Loucy (cell line): ENCODE measurements at regions not wholly inside any gene's neighbourhood (a gene's known extent, or its start where the extent isn't known, plus 50 kb on each side); places are given as distances from the start of the nearest gene placed in this dataset.

ENCODE experiments used
- H2AFZ ChIP-seq: fragments of 200-600 bp; sonication (generic); 2 replicates; pipeline ENCODE4 v1.6.0; 2016; ENCODE audit warnings: antibody characterized with exemption, mild to moderate bottlenecking, low read length, moderate library complexity
- H3F3A ChIP-seq: fragments of 200-600 bp; 2 replicates; pipeline ENCODE4 v1.6.0; 2016; ENCODE audit warnings: antibody characterized with exemption, low read depth, mild to moderate bottlenecking
- H3K27me3 ChIP-seq: fragments of 200-600 bp; sonication (generic); 2 replicates; pipeline ENCODE4 v1.6.1; 2014; ENCODE audit warnings: low read length, mild to moderate bottlenecking; ENCODE audit not compliant: insufficient read depth, poor library complexity, severe bottlenecking
- H3K36me3 ChIP-seq: fragments of 200-600 bp; sonication (generic); 2 replicates; pipeline ENCODE4 v1.6.1; 2016; ENCODE audit warnings: low read length; ENCODE audit not compliant: insufficient read depth
- H3K4me1 ChIP-seq: fragments of 200-600 bp; sonication (generic); 2 replicates; pipeline ENCODE4 v1.5.1; 2014; ENCODE audit warnings: low read length, mild to moderate bottlenecking; ENCODE audit not compliant: insufficient read depth, poor library complexity, severe bottlenecking
- H3K4me2 ChIP-seq: fragments of 200-600 bp; sonication (generic); 2 replicates; pipeline ENCODE4 v1.6.0; 2014; ENCODE audit warnings: antibody characterized with exemption, low read length, low read depth, mild to moderate bottlenecking; ENCODE audit not compliant: poor library complexity, severe bottlenecking
- H3K4me3 ChIP-seq: fragments of 200-600 bp; sonication (generic); 2 replicates; pipeline ENCODE4 v1.5.1; 2014; ENCODE audit warnings: low read length, mild to moderate bottlenecking, mixed read lengths; ENCODE audit not compliant: poor library complexity, severe bottlenecking
- H3K79me2 ChIP-seq: fragments of 200-600 bp; sonication (generic); 2 replicates; pipeline ENCODE4 v1.6.1; 2014; ENCODE audit warnings: low read length; ENCODE audit not compliant: insufficient read depth
- H3K9ac ChIP-seq: fragments of 200-600 bp; sonication (generic); 2 replicates; pipeline ENCODE4 v1.6.0; 2014; ENCODE audit warnings: mild to moderate bottlenecking, low read depth, low read length, moderate library complexity; ENCODE audit not compliant: poor library complexity, severe bottlenecking
- H3K9me2 ChIP-seq: fragments of 200-600 bp; sonication (generic); replicated peaks from 2 replicates; pipeline ENCODE4 v1.6.1; 2016; ENCODE audit warnings: low read depth, low read length, mixed read lengths
- H3K9me3 ChIP-seq: fragments of 200-600 bp; sonication (generic); 2 replicates; pipeline ENCODE4 v1.6.1; 2014; ENCODE audit warnings: mild to moderate bottlenecking, antibody characterized with exemption, low read length, low read depth; ENCODE audit not compliant: insufficient read depth
- H4K20me1 ChIP-seq: fragments of 200-600 bp; sonication (generic); 2 replicates; pipeline ENCODE4 v1.6.0; 2014; ENCODE audit warnings: antibody characterized with exemption, low read length, mild to moderate bottlenecking; ENCODE audit not compliant: insufficient read depth, poor library complexity, severe bottlenecking
- CTCF ChIP-seq: fragments of 200-600 bp; sonication (generic); conservative IDR thresholded peaks from 2 replicates; pipeline ENCODE4 v1.5.1; 2014; ENCODE audit warnings: mild to moderate bottlenecking, antibody characterized with exemption, low read length
- EZH2phosphoT487 ChIP-seq: fragments of 200-600 bp; IDR thresholded peaks from 2 replicates; pipeline ENCODE4 v1.6.1; 2018; ENCODE audit warnings: antibody characterized with exemption, mild to moderate bottlenecking, moderate library complexity, borderline replicate concordance

DNA sequence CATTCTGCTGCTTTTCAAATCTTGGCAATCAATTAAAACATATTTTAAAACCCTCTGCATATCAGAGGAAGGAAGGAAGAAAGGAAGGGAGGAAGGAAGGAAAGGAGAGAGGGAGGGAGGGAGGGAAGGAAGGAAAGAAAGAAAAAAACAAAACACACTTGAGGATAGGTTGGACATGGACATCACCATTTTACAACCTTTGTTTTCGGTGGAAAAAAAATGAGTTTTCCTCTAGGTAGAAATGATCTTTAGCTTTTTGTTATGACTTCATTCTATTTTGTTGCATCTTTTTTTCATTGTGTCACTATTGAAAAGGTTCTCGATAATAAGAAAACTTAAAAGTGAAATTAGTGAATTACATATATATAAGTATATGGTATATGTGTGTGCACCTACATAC is 522.9 kb downstream of the NOVA1 start:
- no peaks in the 10 kb centered on the region for H3K9me3 ChIP-seq
- H3F3A ChIP-seq: no peaks in the 10 kb centered on the region
- no peak overlapping the region for H3K4me2 ChIP-seq
- H3K36me3 ChIP-seq: no peaks in the 10 kb centered on the region
- no peak overlapping the region for H3K4me3 ChIP-seq
- H3K9ac ChIP-seq: no peak overlapping the region
- 0 out of 2 replicates have a peak, but pooled peaks cover 4% of the 10 kb centered on the region for H3K9me2 ChIP-seq
- no peaks in the 10 kb centered on the region for H3K79me2 ChIP-seq
- no peak overlapping the region for H2AFZ ChIP-seq
- H3K27me3 ChIP-seq: no peaks in the 10 kb centered on the region
- no peaks in the 10 kb centered on the region for H4K20me1 ChIP-seq
- no peak for TF ChIP-seq EZH2phosphoT487
- TF ChIP-seq CTCF: no peak
- H3K4me1 ChIP-seq: no peaks in the 10 kb centered on the region

DNA sequence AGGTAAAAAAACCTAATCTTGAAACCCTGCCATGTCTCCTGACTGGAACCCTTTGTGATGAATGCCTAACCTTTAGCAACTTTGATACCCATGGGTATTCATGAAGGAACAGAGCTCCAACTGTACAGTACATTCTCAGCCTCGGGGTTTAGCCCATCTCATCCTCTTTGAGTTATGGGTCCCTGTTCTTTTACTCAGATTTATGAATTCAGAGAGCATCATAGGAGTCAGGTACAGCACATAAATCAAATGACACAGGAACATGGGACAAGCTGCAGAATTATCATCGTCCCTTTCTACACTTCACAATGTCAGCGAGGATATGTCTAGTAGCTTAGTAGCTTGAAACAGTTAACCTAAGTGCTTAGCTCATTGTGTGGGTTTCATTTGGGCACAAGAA is 527.4 kb downstream of the NOVA1 start:
- no peak overlapping the region for H2AFZ ChIP-seq
- H3K79me2 ChIP-seq: no peaks in the 10 kb centered on the region
- no peaks in the 10 kb centered on the region for H3F3A ChIP-seq
- H3K27me3 ChIP-seq: no peaks in the 10 kb centered on the region
- no peaks in the 10 kb centered on the region for H3K36me3 ChIP-seq
- H3K9me2 ChIP-seq: no peaks in the 10 kb centered on the region
- no peaks in the 10 kb centered on the region for H3K9me3 ChIP-seq
- H4K20me1 ChIP-seq: no peaks in the 10 kb centered on the region
- no peak overlapping the region for H3K9ac ChIP-seq
- TF ChIP-seq EZH2phosphoT487 (no peak), CTCF (no peak)
- no peak overlapping the region for H3K4me3 ChIP-seq
- no peak overlapping the region for H3K4me2 ChIP-seq
- no peaks in the 10 kb centered on the region for H3K4me1 ChIP-seq

DNA sequence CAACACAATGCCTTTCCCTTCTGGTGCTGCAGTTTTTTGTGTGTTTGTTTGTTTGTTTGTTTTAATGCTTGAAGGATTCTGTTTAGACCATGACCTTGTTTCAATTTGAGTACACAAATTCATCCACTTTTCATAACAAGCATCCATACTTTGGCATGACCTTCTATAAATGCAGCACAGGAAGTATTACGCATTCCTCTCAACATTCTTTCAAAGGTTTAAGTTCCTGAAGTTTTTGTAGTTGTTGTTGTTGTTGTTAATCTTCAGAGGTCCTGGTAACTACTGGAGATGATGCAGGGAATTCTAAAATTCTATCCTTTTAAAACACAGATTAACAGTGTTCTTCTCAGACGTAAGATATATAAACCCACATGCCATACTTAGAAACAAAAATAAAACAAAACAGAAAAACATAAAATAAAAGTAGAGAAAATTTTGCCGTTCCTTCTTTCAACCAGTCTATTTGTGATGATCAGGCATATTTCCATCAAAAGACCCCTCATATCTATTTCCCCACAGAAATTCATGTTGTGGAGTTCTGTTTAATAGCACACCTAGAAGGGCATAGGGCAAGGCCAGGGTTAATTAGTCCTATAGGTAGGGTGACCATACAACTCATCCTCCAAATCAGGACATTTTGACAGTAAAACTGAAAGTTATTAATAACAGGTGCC is 529.9 kb downstream of the NOVA1 start:
- H4K20me1 ChIP-seq: no peaks in the 10 kb centered on the region
- no peaks in the 10 kb centered on the region for H3K36me3 ChIP-seq
- TF ChIP-seq EZH2phosphoT487 (no peak), CTCF (no peak)
- no peak overlapping the region for H2AFZ ChIP-seq
- H3F3A ChIP-seq: no peaks in the 10 kb centered on the region
- H3K9me2 ChIP-seq: no peaks in the 10 kb centered on the region
- no peak overlapping the region for H3K9ac ChIP-seq
- no peaks in the 10 kb centered on the region for H3K4me1 ChIP-seq
- no peak overlapping the region for H3K4me2 ChIP-seq
- H3K79me2 ChIP-seq: no peaks in the 10 kb centered on the region
- H3K9me3 ChIP-seq: no peaks in the 10 kb centered on the region
- H3K27me3 ChIP-seq: no peaks in the 10 kb centered on the region
- H3K4me3 ChIP-seq: no peak overlapping the region
